Heart left ventricle (tissue), 13 donors: ENCODE measurements at regions not wholly inside any gene's neighbourhood (a gene's known extent, or its start where the extent isn't known, plus 50 kb on each side); places are given as distances from the start of the nearest gene placed in this dataset.

ENCODE experiments used
- CTCF ChIP-seq, 12 donors: fragments of 200-600 bp; sonication (generic) in 4 of 12; IDR thresholded peaks; one replicate each; pipeline versions ENCODE4 v1.5.0 to v1.8.0; 2018 to 2022; ENCODE audit warnings: antibody characterized with exemption in 12 of 12, mild to moderate bottlenecking in 5 of 12
- POLR2A ChIP-seq, 2 donors: fragments of 450-650 bp; IDR thresholded peaks; one replicate each; pipeline ENCODE4 v1.6.1; 2017; ENCODE audit warnings: antibody characterized with exemption in 2 of 2, mild to moderate bottlenecking in 2 of 2, moderate library complexity in 2 of 2
- donor health status: ischemic (EF 13 %, LVEDD 7.1; RV severe dilation, severe dysfunction).
- donor health status: DM: no; HTN: yes; CAD: no.
- donor health status: DM: no; HTN: no; CAD: no.
- donor health status: ischemic (EF 25% LVEDD 6.9; RV normal size, moderate dysfunction).
- donor health status: ischemic (EF 25% LVEDD 5.7; RV mildly dilated, moderate dysfunction).
- donor health status: ischemic (EF 35%, LVEDD 5.7; RV mildly dilated, moderate dysfunction).
- donor health status: nonischemic (EF 11% LVEDD 7.7; RV severe dilation, severe dysfunction).
- donor health status: DM: yes; HTN: yes; CAD: no.
- donor health status: PGD.
- donor health status: ischemic (EF 29% LVEDD 5.4; RV normal size, mild dysfunction).
- donor health status: nonischemic (EF 23%, LVEDD 6.1; RV moderate dilation, normal function).

GRCh38 chr10:78366663-78367411 lies 333.2 kb downstream of the RPS24 start:
- TF ChIP-seq POLR2A (IDR thresholded peaks at IDR 0.05), result no peak
- no peak for TF ChIP-seq CTCF (IDR thresholded peaks at IDR 0.05)
